ENCODE measurements at regions not wholly inside any gene's neighbourhood (a gene's known extent, or its start where the extent isn't known, plus 50 kb on each side); places are given as distances from the start of the nearest gene placed in this dataset.

- TF ChIP-seq, protein P1, sequence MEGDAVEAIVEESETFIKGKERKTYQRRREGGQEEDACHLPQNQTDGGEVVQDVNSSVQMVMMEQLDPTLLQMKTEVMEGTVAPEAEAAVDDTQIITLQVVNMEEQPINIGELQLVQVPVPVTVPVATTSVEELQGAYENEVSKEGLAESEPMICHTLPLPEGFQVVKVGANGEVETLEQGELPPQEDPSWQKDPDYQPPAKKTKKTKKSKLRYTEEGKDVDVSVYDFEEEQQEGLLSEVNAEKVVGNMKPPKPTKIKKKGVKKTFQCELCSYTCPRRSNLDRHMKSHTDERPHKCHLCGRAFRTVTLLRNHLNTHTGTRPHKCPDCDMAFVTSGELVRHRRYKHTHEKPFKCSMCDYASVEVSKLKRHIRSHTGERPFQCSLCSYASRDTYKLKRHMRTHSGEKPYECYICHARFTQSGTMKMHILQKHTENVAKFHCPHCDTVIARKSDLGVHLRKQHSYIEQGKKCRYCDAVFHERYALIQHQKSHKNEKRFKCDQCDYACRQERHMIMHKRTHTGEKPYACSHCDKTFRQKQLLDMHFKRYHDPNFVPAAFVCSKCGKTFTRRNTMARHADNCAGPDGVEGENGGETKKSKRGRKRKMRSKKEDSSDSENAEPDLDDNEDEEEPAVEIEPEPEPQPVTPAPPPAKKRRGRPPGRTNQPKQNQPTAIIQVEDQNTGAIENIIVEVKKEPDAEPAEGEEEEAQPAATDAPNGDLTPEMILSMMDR (IDR thresholded peaks at IDR 0.05): no peak
- no peak for TF ChIP-seq POLR2A (IDR thresholded peaks at IDR 0.05)
- TF ChIP-seq POLR2AphosphoS5 (IDR thresholded peaks at IDR 0.05): no peak
These were observed 61.5 kb upstream of the CPEB4 start for GRCh38 chr5:173826428-173827350.
